HS-27A (cell line): ENCODE measurements at regions not wholly inside any gene's neighbourhood (a gene's known extent, or its start where the extent isn't known, plus 50 kb on each side); places are given as distances from the start of the nearest gene placed in this dataset.

Experiments
- DNase-seq: peaks from one replicate; pipeline ENCODE4 v3.0.0-alpha.2; 2012; ENCODE audit warnings: low read depth, missing footprints

GRCh38 chr5:56686337-56687195 lies 128.8 kb upstream of the MAP3K1 start:
- DNase-seq = no peak

- no peak for DNase-seq
Measured at GRCh38 chr5:56685503-56686217, 129.7 kb upstream of the MAP3K1 start.

GRCh38 chr5:56684159-56684558 lies 131.2 kb upstream of the MAP3K1 start:
- DNase-seq = no peak

GRCh38 chr5:56683733-56684132 lies 131.6 kb upstream of the MAP3K1 start:
- DNase-seq = no peak

- DNase-seq = no peak
Measured at GRCh38 chr5:56683281-56683680, 132.1 kb upstream of the MAP3K1 start.

- DNase-seq = peak; percentile 14
Measured at GRCh38 chr5:56681346-56681745, 134.0 kb upstream of the MAP3K1 start.

- no peak for DNase-seq
Measured at GRCh38 chr5:56680731-56681130, 134.6 kb upstream of the MAP3K1 start.

GRCh38 chr5:56677690-56678305 lies 137.6 kb upstream of the MAP3K1 start:
- DNase-seq = no peak

- DNase-seq = no peak
Measured at GRCh38 chr5:56676091-56676768, 139.1 kb upstream of the MAP3K1 start.

GRCh38 chr5:56674441-56674840 lies 140.9 kb upstream of the MAP3K1 start:
- no peak for DNase-seq

- DNase-seq = no peak
Measured at GRCh38 chr5:56673171-56673570, 142.2 kb upstream of the MAP3K1 start.

- DNase-seq = no peak
Measured at GRCh38 chr5:56671571-56671970, 143.8 kb upstream of the MAP3K1 start.

GRCh38 chr5:56670916-56671315 lies 144.4 kb upstream of the MAP3K1 start:
- no peak for DNase-seq

- DNase-seq = no peak
Measured at GRCh38 chr5:56669534-56670483, 145.5 kb upstream of the MAP3K1 start.

- no peak for DNase-seq
Measured at GRCh38 chr5:56668996-56669395, 146.4 kb upstream of the MAP3K1 start.

- no peak for DNase-seq
Measured at GRCh38 chr5:56667692-56668091, 147.7 kb upstream of the MAP3K1 start.

GRCh38 chr5:56666901-56667300 lies 148.4 kb upstream of the MAP3K1 start:
- no peak for DNase-seq

- DNase-seq = peak; percentile 22
Measured at GRCh38 chr5:56665117-56665516, 150.2 kb upstream of the MAP3K1 start.

- DNase-seq = no peak
Measured at GRCh38 chr5:56664025-56664424, 151.3 kb upstream of the MAP3K1 start.

GRCh38 chr5:56663523-56663922 lies 151.8 kb upstream of the MAP3K1 start:
- no peak for DNase-seq

GRCh38 chr5:56662893-56663292 lies 152.5 kb upstream of the MAP3K1 start:
- no peak for DNase-seq
